Adrenal gland (tissue), 5 donors: ENCODE measurements at regions not wholly inside any gene's neighbourhood (a gene's known extent, or its start where the extent isn't known, plus 50 kb on each side); places are given as distances from the start of the nearest gene placed in this dataset.

ENCODE experiments used
- CTCF ChIP-seq, 6 experiments: fragments of 450-650 bp in 4 of 6; fragments of 200-600 bp in 2 of 6; sonication (generic) in 1 of 6; IDR thresholded peaks; 1 replicate in 5 of 6; 2 replicates in 1 of 6; pipeline versions ENCODE4 v1.5.1 to v1.8.0; 2016 to 2021; ENCODE audit warnings: antibody characterized with exemption in 6 of 6, mild to moderate bottlenecking in 2 of 6, moderate library complexity in 1 of 6
- POLR2A ChIP-seq, 2 donors: fragments of 450-650 bp; IDR thresholded peaks; one replicate each; pipeline ENCODE4 v1.6.1; 2017; ENCODE audit warnings: antibody characterized with exemption in 2 of 2, mild to moderate bottlenecking in 2 of 2, moderate library complexity in 1 of 2
- donor health status: DM: no; HTN: no; CAD: no.

- no peak for TF ChIP-seq CTCF (IDR thresholded peaks at IDR 0.05)
- TF ChIP-seq POLR2A (IDR thresholded peaks at IDR 0.05), result no peak
Observed at GRCh38 chr5:27267209-27267824, 228.9 kb upstream of the CDH9 start.
